ENCODE measurements at regions not wholly inside any gene's neighbourhood (a gene's known extent, or its start where the extent isn't known, plus 50 kb on each side); places are given as distances from the start of the nearest gene placed in this dataset.

DNA sequence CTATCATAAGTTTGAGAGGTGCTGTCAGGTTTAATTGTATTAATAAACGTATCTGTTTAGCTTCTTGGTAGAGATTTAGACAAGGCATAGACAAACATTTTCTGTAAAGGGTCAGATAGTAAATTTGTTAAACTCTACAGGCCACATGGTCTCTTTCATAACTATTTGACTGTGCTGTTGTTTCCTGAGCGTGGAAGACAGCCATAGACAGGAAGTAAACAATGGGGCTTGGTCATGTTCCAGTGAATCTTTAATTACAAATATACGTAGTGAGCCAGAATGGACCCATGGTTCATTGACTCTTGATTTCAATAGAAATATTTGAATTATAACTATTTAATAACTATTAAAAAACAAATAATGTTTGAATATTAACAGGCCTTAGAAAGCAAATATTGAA lies 451.1 kb downstream of the SH2D4B start:
- TF ChIP-seq, protein P1, sequence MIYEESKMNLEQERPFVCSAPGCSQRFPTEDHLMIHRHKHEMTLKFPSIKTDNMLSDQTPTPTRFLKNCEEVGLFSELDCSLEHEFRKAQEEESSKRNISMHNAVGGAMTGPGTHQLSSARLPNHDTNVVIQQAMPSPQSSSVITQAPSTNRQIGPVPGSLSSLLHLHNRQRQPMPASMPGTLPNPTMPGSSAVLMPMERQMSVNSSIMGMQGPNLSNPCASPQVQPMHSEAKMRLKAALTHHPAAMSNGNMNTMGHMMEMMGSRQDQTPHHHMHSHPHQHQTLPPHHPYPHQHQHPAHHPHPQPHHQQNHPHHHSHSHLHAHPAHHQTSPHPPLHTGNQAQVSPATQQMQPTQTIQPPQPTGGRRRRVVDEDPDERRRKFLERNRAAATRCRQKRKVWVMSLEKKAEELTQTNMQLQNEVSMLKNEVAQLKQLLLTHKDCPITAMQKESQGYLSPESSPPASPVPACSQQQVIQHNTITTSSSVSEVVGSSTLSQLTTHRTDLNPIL (CRISPR knock-in tag; IDR thresholded peaks at IDR 0.05; ENCODE audit: low read depth): no peak
- TF ChIP-seq TOX (CRISPR knock-in tag; IDR thresholded peaks at IDR 0.05; ENCODE audit: borderline replicate concordance): no peak
- TF ChIP-seq ESRRG (CRISPR knock-in tag; IDR thresholded peaks at IDR 0.05): no peak
- no peak for TF ChIP-seq ARNTL (CRISPR knock-in tag; IDR thresholded peaks at IDR 0.05; ENCODE audit: borderline replicate concordance, low read depth)
